ENCODE measurements at regions not wholly inside any gene's neighbourhood (a gene's known extent, or its start where the extent isn't known, plus 50 kb on each side); places are given as distances from the start of the nearest gene placed in this dataset.

DNA sequence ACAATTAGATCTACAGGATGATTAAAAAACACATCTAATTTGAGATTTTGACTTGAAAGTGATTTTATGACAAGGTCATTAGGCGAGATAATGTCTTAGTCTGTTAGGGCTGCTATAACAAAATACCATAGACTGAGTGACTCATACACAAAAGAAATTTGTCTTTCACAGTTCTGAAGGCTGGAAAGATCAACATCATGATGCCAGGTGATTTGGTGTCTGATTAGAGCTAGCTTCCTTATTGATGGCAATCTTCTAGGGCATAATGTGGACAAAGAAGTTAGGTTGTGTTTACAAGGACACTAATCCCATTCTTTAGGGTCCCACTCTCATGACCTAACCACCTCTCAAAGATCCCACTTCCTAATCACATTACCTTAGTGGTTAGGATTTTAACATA lies 256.7 kb downstream of the TUSC1 start:
- TF ChIP-seq, protein P1, sequence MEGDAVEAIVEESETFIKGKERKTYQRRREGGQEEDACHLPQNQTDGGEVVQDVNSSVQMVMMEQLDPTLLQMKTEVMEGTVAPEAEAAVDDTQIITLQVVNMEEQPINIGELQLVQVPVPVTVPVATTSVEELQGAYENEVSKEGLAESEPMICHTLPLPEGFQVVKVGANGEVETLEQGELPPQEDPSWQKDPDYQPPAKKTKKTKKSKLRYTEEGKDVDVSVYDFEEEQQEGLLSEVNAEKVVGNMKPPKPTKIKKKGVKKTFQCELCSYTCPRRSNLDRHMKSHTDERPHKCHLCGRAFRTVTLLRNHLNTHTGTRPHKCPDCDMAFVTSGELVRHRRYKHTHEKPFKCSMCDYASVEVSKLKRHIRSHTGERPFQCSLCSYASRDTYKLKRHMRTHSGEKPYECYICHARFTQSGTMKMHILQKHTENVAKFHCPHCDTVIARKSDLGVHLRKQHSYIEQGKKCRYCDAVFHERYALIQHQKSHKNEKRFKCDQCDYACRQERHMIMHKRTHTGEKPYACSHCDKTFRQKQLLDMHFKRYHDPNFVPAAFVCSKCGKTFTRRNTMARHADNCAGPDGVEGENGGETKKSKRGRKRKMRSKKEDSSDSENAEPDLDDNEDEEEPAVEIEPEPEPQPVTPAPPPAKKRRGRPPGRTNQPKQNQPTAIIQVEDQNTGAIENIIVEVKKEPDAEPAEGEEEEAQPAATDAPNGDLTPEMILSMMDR (IDR thresholded peaks at IDR 0.05; ENCODE audit: insufficient read depth, low read length, severe bottlenecking) = no peak
- H3K36me3 ChIP-seq (ENCODE audit: control insufficient read depth, insufficient read depth, low read length) = no peaks in the 10 kb centered on the region
- FAIRE-seq = no peak

DNA sequence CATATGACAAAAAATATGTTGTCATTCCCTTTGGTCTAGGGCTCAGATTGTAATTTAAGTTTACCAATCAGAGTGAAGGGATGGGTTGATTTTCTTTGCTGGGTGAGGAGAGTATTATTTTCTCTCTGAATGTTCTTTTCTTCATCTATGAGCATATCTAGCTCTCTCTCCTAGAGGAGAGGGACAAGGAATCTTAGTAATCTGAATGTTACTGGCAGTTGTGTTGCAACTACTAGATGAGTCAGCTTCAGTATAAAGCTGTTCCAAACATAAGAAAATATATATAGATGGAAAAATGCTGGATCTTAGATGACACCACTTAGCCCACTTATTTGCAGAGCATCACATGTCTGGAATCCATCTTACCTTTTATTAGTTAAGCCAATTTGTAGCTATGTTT lies 259.3 kb downstream of the TUSC1 start:
- DNase-seq (ENCODE audit: low read depth) (peak; percentile 19), FAIRE-seq (no peak)
- no peaks in the 10 kb centered on the region for H3K36me3 ChIP-seq (ENCODE audit: control insufficient read depth, insufficient read depth, low read length)
- H3K4me3 ChIP-seq (ENCODE audit: low read depth, low read length) = no peak overlapping the region
- H3K27me3 ChIP-seq (ENCODE audit: control insufficient read depth, insufficient read depth, low read length) = no peaks in the 10 kb centered on the region
- TF ChIP-seq, protein P1 (IDR thresholded peaks at IDR 0.05; ENCODE audit: insufficient read depth, low read length, severe bottlenecking) = no peak

More for the DNA sequence above, 256.7 kb downstream of the TUSC1 start:
- DNase-seq (ENCODE audit: low read depth) = no peak
- Histone ChIP-seq H3K4me3 (ENCODE audit: low read depth, low read length) (no peak overlapping the region), H3K27me3 (ENCODE audit: control insufficient read depth, insufficient read depth, low read length) (no peaks in the 10 kb centered on the region)

- FAIRE-seq (no peak), DNase-seq (ENCODE audit: low read depth) (no peak)
- no peaks in the 10 kb centered on the region for H3K36me3 ChIP-seq (ENCODE audit: control insufficient read depth, insufficient read depth, low read length)
- TF ChIP-seq, protein P1 (IDR thresholded peaks at IDR 0.05; ENCODE audit: insufficient read depth, low read length, severe bottlenecking) = no peak
- no peak overlapping the region for H3K4me3 ChIP-seq (ENCODE audit: low read depth, low read length)
- H3K27me3 ChIP-seq (ENCODE audit: control insufficient read depth, insufficient read depth, low read length) = no peaks in the 10 kb centered on the region
These were observed 262.5 kb downstream of the TUSC1 start for GRCh38 chr9:25415718-25416117.

GRCh38 chr9:25412646-25413045 lies 265.6 kb downstream of the TUSC1 start:
- DNase-seq (ENCODE audit: low read depth) (no peak), FAIRE-seq (no peak)
- TF ChIP-seq, protein P1 (IDR thresholded peaks at IDR 0.05; ENCODE audit: insufficient read depth, low read length, severe bottlenecking) = no peak
- Histone ChIP-seq H3K27me3 (ENCODE audit: control insufficient read depth, insufficient read depth, low read length) (no peaks in the 10 kb centered on the region), H3K4me3 (ENCODE audit: low read depth, low read length) (no peak overlapping the region), H3K36me3 (ENCODE audit: control insufficient read depth, insufficient read depth, low read length) (no peaks in the 10 kb centered on the region)

DNA sequence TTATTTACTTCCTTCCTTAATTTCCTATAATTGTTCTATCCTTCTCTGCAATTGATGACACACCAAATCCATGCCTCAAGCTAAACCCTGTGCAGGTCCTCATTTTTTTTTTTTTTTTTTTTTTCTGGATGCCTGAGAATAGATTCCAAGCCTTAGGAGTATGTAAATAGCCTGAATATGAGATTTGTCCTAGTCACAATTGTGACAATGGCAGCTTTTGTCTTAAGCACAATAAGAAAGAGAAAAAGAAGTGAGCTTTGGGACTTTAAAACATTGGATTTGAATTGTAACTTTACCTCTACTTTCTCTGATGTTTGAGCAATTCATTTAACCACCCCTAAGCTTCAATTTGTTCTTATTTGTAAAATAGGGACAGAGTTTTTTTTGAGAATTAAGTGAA lies 280.5 kb downstream of the TUSC1 start:
- TF ChIP-seq, protein P1 (IDR thresholded peaks at IDR 0.05; ENCODE audit: insufficient read depth, low read length, severe bottlenecking) = no peak
- H3K36me3 ChIP-seq (ENCODE audit: control insufficient read depth, insufficient read depth, low read length) = no peaks in the 10 kb centered on the region
- no peaks in the 10 kb centered on the region for H3K27me3 ChIP-seq (ENCODE audit: control insufficient read depth, insufficient read depth, low read length)
- DNase-seq (ENCODE audit: low read depth) (no peak), FAIRE-seq (no peak)
- no peak overlapping the region for H3K4me3 ChIP-seq (ENCODE audit: low read depth, low read length)

- H3K4me3 ChIP-seq (ENCODE audit: low read depth, low read length) = no peak overlapping the region
- TF ChIP-seq, protein P1 (IDR thresholded peaks at IDR 0.05; ENCODE audit: insufficient read depth, low read length, severe bottlenecking) = no peak
- DNase-seq (ENCODE audit: low read depth) = no peak
- no peak for FAIRE-seq
- no peaks in the 10 kb centered on the region for H3K36me3 ChIP-seq (ENCODE audit: control insufficient read depth, insufficient read depth, low read length)
- no peaks in the 10 kb centered on the region for H3K27me3 ChIP-seq (ENCODE audit: control insufficient read depth, insufficient read depth, low read length)
These were observed 281.4 kb downstream of the TUSC1 start for GRCh38 chr9:25396828-25397227.

Data from bronchial epithelial cell (primary cell).